ENCODE measurements at regions not wholly inside any gene's neighbourhood (a gene's known extent, or its start where the extent isn't known, plus 50 kb on each side); places are given as distances from the start of the nearest gene placed in this dataset.
"Not testable (repeated sequence)": the region's sequence is repeated elsewhere in the genome, so short reads cannot be mapped to it uniquely, and the experiment has no call there.

DNA sequence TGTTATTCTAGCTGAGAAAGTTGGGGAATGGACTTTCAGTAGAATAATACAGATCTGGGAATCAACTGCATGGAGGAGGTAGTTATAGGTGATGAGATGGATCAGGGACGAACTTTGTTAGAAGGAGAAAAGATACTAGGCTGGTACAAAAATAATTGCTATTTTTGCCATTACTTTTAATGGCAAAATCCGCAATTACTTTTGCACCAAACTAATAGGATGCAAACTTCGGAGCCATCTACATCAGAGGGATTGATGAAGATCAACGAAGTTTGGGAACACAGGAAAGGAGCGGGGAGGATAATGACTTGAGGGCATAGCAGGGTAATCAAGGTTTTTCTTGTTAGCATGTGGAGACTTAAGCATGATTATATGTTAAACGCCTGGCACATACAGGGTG, 111.9 kb downstream of the DEFB131A start:
- TF ChIP-seq, protein P1, sequence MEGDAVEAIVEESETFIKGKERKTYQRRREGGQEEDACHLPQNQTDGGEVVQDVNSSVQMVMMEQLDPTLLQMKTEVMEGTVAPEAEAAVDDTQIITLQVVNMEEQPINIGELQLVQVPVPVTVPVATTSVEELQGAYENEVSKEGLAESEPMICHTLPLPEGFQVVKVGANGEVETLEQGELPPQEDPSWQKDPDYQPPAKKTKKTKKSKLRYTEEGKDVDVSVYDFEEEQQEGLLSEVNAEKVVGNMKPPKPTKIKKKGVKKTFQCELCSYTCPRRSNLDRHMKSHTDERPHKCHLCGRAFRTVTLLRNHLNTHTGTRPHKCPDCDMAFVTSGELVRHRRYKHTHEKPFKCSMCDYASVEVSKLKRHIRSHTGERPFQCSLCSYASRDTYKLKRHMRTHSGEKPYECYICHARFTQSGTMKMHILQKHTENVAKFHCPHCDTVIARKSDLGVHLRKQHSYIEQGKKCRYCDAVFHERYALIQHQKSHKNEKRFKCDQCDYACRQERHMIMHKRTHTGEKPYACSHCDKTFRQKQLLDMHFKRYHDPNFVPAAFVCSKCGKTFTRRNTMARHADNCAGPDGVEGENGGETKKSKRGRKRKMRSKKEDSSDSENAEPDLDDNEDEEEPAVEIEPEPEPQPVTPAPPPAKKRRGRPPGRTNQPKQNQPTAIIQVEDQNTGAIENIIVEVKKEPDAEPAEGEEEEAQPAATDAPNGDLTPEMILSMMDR (IDR thresholded peaks at IDR 0.05; ENCODE audit: low read depth, low read length, missing input control) = not testable (repeated sequence)
- not testable (repeated sequence) for TF ChIP-seq RAD21 (IDR thresholded peaks at IDR 0.05); TAF1 (conservative IDR thresholded peaks at IDR 0.05); FOXA1 (IDR thresholded peaks at IDR 0.05); GABPA (IDR thresholded peaks at IDR 0.05 in 1 of 2, conservative IDR thresholded peaks at IDR 0.05 in 1 of 2)
- TF ChIP-seq, protein P2, sequence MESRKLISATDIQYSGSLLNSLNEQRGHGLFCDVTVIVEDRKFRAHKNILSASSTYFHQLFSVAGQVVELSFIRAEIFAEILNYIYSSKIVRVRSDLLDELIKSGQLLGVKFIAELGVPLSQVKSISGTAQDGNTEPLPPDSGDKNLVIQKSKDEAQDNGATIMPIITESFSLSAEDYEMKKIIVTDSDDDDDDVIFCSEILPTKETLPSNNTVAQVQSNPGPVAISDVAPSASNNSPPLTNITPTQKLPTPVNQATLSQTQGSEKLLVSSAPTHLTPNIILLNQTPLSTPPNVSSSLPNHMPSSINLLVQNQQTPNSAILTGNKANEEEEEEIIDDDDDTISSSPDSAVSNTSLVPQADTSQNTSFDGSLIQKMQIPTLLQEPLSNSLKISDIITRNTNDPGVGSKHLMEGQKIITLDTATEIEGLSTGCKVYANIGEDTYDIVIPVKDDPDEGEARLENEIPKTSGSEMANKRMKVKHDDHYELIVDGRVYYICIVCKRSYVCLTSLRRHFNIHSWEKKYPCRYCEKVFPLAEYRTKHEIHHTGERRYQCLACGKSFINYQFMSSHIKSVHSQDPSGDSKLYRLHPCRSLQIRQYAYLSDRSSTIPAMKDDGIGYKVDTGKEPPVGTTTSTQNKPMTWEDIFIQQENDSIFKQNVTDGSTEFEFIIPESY (IDR thresholded peaks at IDR 0.05) = not testable (repeated sequence)

All from liver (tissue), 3 donors.